ENCODE measurements at regions not wholly inside any gene's neighbourhood (a gene's known extent, or its start where the extent isn't known, plus 50 kb on each side); places are given as distances from the start of the nearest gene placed in this dataset.

DNA sequence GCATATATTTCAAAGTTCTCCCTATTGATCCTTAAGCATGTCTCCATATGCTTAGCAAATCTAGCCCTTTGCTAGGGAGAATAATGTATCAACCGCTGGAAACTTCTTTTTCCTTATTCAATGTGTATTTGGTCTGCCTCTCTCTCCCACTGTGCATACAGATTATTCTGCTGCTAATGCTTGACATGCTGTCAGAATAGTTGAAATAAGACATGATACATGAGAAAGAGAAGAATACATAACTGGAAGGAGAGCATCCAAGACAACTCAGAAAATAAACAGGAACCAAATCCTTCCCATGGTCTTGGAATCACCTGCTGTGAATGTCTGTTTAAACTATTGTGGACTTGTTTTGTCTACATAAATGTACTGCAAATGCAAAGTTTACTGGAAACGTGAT lies 1103.0 kb downstream of the EFNB2 start:
- no peaks in the 10 kb centered on the region for H3K9me3 ChIP-seq (ENCODE audit: low read depth, low read length)
- H3K36me3 ChIP-seq (ENCODE audit: insufficient read depth, low read length): no peaks in the 10 kb centered on the region
- H3K27ac ChIP-seq: no peak overlapping the region
- no peak for DNase-seq (ENCODE audit: low read depth, low spot score)
- no peak overlapping the region for H3K9ac ChIP-seq (ENCODE audit: insufficient read length)
- H3K4me3 ChIP-seq: no peak overlapping the region
- TF ChIP-seq FOXP2 (optimal IDR thresholded peaks at IDR 0.05; ENCODE audit: control extremely low read depth, extremely low read length, insufficient read depth) (no peak), EZH2 (IDR thresholded peaks at IDR 0.05) (no peak), POLR2AphosphoS5 (IDR thresholded peaks at IDR 0.05; ENCODE audit: borderline replicate concordance, low read depth, low read length) (no peak)

DNA sequence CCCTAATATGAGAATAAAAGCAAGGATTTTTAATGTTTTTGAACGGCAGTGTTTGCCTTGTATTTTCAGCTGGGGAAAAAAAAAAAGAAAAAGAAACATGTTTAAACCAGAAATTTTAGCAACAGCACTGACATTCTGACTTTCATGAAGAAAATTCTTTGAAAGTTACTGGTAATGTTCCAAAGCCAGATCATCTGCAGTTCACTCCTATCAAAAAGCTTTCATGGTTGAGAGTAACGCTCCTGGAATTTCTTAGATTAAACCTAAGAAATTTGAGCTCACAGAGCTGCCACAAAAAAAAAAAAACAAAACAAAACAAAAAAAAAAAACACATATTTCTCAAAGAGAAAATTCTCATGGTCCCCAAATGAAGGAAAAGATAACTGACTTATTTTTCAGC lies 1106.7 kb downstream of the EFNB2 start:
- H3K27ac ChIP-seq: no peak overlapping the region

DNA sequence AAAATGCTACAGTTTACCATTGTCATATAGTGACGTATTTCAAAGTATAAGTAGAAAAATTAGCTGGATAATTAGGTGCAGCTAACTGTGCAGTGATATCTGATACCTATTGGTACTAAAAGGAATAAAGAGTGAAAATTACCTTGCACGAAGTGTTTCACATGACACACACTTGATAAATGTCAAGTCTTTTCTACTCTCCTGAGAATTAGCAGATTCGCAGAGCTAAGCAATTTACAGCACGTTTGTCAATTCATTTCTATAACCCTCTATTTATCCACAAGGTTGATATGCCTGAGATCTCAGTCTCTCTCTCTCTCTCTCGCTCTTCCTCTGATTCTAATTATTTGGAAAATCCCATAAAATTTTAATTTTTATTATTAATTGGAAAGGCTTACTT lies 1109.0 kb downstream of the EFNB2 start:
- no peak for DNase-seq (ENCODE audit: low read depth, low spot score)
- H3K36me3 ChIP-seq (ENCODE audit: insufficient read depth, low read length): no peaks in the 10 kb centered on the region
- H3K27ac ChIP-seq: no peak overlapping the region
- no peaks in the 10 kb centered on the region for H3K9me3 ChIP-seq (ENCODE audit: low read depth, low read length)
- H3K9ac ChIP-seq (ENCODE audit: insufficient read length): no peak overlapping the region
- no peak overlapping the region for H3K4me3 ChIP-seq
- TF ChIP-seq FOXP2 (optimal IDR thresholded peaks at IDR 0.05; ENCODE audit: control extremely low read depth, extremely low read length, insufficient read depth) (no peak), EZH2 (IDR thresholded peaks at IDR 0.05) (no peak), POLR2AphosphoS5 (IDR thresholded peaks at IDR 0.05; ENCODE audit: borderline replicate concordance, low read depth, low read length) (no peak)

More for the DNA sequence above, 1106.7 kb downstream of the EFNB2 start:
- H3K4me3 ChIP-seq: no peak overlapping the region
- no peak for DNase-seq (ENCODE audit: low read depth, low spot score)
- no peaks in the 10 kb centered on the region for H3K36me3 ChIP-seq (ENCODE audit: insufficient read depth, low read length)
- TF ChIP-seq FOXP2 (optimal IDR thresholded peaks at IDR 0.05; ENCODE audit: control extremely low read depth, extremely low read length, insufficient read depth) (no peak), EZH2 (IDR thresholded peaks at IDR 0.05) (no peak), POLR2AphosphoS5 (IDR thresholded peaks at IDR 0.05; ENCODE audit: borderline replicate concordance, low read depth, low read length) (no peak)
- no peak overlapping the region for H3K9ac ChIP-seq (ENCODE audit: insufficient read length)
- H3K9me3 ChIP-seq (ENCODE audit: low read depth, low read length): no peaks in the 10 kb centered on the region

DNA sequence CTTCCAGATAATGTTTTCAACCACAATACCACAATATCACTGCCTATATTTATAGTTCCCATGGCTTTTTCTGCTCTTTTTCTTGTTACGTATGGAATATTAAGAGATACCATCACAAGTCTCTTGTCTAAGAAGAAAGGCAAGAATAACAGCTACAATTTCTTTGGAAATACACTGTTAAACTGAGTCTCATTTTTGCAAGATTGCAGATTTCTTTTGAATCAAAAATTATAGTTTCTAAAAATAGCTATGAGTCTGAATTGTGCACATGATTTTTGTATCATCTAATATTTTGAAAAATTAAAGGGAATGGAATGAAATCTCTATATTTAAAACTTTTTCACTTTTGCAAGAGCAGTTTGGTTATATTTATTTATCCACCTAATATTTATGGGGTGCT lies 1120.8 kb downstream of the EFNB2 start:
- H3K27ac ChIP-seq: no peak overlapping the region
- no peak for DNase-seq (ENCODE audit: low read depth, low spot score)
- H3K4me3 ChIP-seq: no peak overlapping the region
- no peaks in the 10 kb centered on the region for H3K36me3 ChIP-seq (ENCODE audit: insufficient read depth, low read length)
- no peaks in the 10 kb centered on the region for H3K9me3 ChIP-seq (ENCODE audit: low read depth, low read length)
- no peak for TF ChIP-seq POLR2AphosphoS5 (IDR thresholded peaks at IDR 0.05; ENCODE audit: borderline replicate concordance, low read depth, low read length)
- no peak for TF ChIP-seq EZH2 (IDR thresholded peaks at IDR 0.05)
- TF ChIP-seq FOXP2 (optimal IDR thresholded peaks at IDR 0.05; ENCODE audit: control extremely low read depth, extremely low read length, insufficient read depth): no peak
- no peak overlapping the region for H3K9ac ChIP-seq (ENCODE audit: insufficient read length)

DNA sequence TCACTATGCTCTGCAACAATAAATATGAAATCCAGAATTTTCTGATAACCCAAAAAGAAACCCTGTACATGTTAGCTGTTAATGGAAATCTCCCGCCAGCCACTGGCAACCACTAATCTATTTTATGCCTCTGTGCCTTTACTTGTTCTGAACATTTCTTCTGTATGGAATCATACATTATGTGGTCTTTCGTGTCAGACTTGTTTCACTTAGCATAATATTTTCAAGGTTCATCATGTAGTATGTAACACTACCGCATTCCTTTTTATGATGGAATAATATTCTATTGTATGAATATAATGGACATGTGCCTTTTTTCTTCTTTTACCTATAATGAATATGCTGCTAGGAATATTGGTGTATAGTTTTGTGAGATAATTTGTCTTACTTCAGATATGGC lies 1123.3 kb downstream of the EFNB2 start:
- no peak for DNase-seq (ENCODE audit: low read depth, low spot score)
- no peak overlapping the region for H3K4me3 ChIP-seq
- no peak overlapping the region for H3K27ac ChIP-seq
- H3K9ac ChIP-seq (ENCODE audit: insufficient read length): no peak overlapping the region
- TF ChIP-seq EZH2 (IDR thresholded peaks at IDR 0.05) (no peak), FOXP2 (optimal IDR thresholded peaks at IDR 0.05; ENCODE audit: control extremely low read depth, extremely low read length, insufficient read depth) (no peak), POLR2AphosphoS5 (IDR thresholded peaks at IDR 0.05; ENCODE audit: borderline replicate concordance, low read depth, low read length) (no peak)
- H3K9me3 ChIP-seq (ENCODE audit: low read depth, low read length): no peaks in the 10 kb centered on the region
- no peaks in the 10 kb centered on the region for H3K36me3 ChIP-seq (ENCODE audit: insufficient read depth, low read length)

DNA sequence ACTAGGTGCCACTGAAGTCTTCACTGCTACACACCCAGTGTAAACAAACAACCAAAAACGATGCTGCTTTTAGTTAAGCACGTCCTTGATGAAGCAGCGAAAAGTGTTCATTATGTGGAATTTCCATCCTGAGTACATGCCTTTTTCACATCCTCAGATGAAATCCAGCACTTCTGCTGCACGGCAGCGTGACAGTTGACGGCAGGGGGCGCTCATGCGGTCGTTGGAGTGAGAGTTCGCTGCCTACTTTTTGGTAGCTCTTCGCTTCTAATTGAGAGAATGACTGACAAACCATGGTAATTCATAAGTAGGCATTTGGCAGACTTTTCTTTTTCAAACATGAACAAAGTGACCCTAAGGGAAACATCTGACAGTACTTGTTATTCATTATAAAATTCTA lies 1124.9 kb downstream of the EFNB2 start:
- H3K4me3 ChIP-seq: peak overlapping the region; percentile 60
- no peak for TF ChIP-seq EZH2 (IDR thresholded peaks at IDR 0.05)
- TF ChIP-seq POLR2AphosphoS5 (IDR thresholded peaks at IDR 0.05; ENCODE audit: borderline replicate concordance, low read depth, low read length): no peak
- TF ChIP-seq FOXP2 (optimal IDR thresholded peaks at IDR 0.05; ENCODE audit: control extremely low read depth, extremely low read length, insufficient read depth): no peak
- H3K36me3 ChIP-seq (ENCODE audit: insufficient read depth, low read length): no peaks in the 10 kb centered on the region
- no peak overlapping the region for H3K9ac ChIP-seq (ENCODE audit: insufficient read length)
- DNase-seq (ENCODE audit: low read depth, low spot score): no peak
- H3K9me3 ChIP-seq (ENCODE audit: low read depth, low read length): no peaks in the 10 kb centered on the region
- H3K27ac ChIP-seq: no peak overlapping the region

DNA sequence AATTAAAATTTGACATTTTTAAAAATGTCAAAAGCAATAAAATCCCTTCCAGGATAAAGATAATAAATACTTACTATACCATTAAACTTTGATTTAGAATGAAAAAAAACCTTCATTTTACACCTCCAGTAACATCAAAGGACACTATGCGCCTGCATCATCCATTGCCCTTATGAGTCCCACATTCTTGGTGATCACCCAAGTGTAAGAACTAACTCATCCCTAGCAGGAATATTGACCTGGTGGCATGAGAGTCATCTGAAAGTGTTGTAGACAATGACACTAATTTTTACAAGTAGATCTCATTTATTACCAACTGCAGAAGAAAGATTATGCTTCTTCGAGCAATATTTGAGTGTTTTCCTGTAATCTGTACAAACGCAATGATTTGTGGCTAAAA lies 1128.9 kb downstream of the EFNB2 start:
- no peak for DNase-seq (ENCODE audit: low read depth, low spot score)
- TF ChIP-seq FOXP2 (optimal IDR thresholded peaks at IDR 0.05; ENCODE audit: control extremely low read depth, extremely low read length, insufficient read depth) (no peak), POLR2AphosphoS5 (IDR thresholded peaks at IDR 0.05; ENCODE audit: borderline replicate concordance, low read depth, low read length) (no peak), EZH2 (IDR thresholded peaks at IDR 0.05) (no peak)
- H3K36me3 ChIP-seq (ENCODE audit: insufficient read depth, low read length): no peaks in the 10 kb centered on the region
- no peak overlapping the region for H3K27ac ChIP-seq
- no peak overlapping the region for H3K9ac ChIP-seq (ENCODE audit: insufficient read length)
- H3K9me3 ChIP-seq (ENCODE audit: low read depth, low read length): no peaks in the 10 kb centered on the region
- no peak overlapping the region for H3K4me3 ChIP-seq

DNA sequence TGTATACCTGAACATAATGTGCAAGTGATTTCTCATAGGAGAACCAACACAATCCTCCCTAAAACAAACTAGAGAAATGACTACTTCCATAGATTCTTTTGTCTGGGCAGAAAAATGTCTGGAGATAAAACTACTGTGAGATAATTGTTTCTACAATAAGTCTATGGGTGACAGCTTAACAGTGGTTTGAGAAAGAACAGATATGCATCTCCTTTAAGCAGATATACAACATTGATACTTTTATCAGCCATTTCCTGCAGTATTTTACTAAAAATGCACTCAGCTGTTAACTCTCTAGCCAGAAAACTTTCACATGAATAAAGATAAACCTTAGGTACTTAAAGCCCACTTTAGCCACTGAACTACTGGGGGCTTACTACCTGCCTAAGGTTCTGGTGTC lies 1132.4 kb downstream of the EFNB2 start:
- no peak overlapping the region for H3K4me3 ChIP-seq
- TF ChIP-seq FOXP2 (optimal IDR thresholded peaks at IDR 0.05; ENCODE audit: control extremely low read depth, extremely low read length, insufficient read depth) (no peak), POLR2AphosphoS5 (IDR thresholded peaks at IDR 0.05; ENCODE audit: borderline replicate concordance, low read depth, low read length) (no peak), EZH2 (IDR thresholded peaks at IDR 0.05) (no peak)
- no peak overlapping the region for H3K27ac ChIP-seq
- no peaks in the 10 kb centered on the region for H3K9me3 ChIP-seq (ENCODE audit: low read depth, low read length)
- no peak overlapping the region for H3K9ac ChIP-seq (ENCODE audit: insufficient read length)
- no peaks in the 10 kb centered on the region for H3K36me3 ChIP-seq (ENCODE audit: insufficient read depth, low read length)
- DNase-seq (ENCODE audit: low read depth, low spot score): no peak

DNA sequence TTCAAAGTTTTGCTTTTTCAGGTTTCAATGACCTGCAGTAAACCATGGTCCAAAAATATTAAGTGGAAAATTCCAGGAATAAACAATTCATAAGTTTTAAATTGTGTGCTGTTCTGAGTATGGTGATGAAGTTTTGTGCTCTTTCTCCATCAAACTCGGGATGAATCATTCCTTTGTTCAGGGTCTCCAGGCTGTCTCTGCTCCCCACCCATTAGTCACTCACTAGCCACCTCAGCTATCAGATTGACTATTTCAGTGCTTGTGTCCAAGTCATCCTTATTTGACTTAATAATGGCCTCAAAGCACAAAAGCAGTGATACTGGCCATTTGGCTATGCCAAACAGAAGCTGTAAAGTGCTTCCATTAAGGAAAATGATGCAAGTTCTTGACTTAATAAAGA lies 1140.4 kb downstream of the EFNB2 start:
- H3K4me3 ChIP-seq: no peak overlapping the region
- H3K36me3 ChIP-seq (ENCODE audit: insufficient read depth, low read length): no peaks in the 10 kb centered on the region
- no peak for TF ChIP-seq POLR2AphosphoS5 (IDR thresholded peaks at IDR 0.05; ENCODE audit: borderline replicate concordance, low read depth, low read length)
- TF ChIP-seq EZH2 (IDR thresholded peaks at IDR 0.05): no peak
- no peak for TF ChIP-seq FOXP2 (optimal IDR thresholded peaks at IDR 0.05; ENCODE audit: control extremely low read depth, extremely low read length, insufficient read depth)
- no peak overlapping the region for H3K9ac ChIP-seq (ENCODE audit: insufficient read length)
- no peak for DNase-seq (ENCODE audit: low read depth, low spot score)
- no peak overlapping the region for H3K27ac ChIP-seq
- no peaks in the 10 kb centered on the region for H3K9me3 ChIP-seq (ENCODE audit: low read depth, low read length)

All from SK-N-MC (cell line).